Ishikawa (cell line): ENCODE measurements at regions not wholly inside any gene's neighbourhood (a gene's known extent, or its start where the extent isn't known, plus 50 kb on each side); places are given as distances from the start of the nearest gene placed in this dataset.

Experiments
- EP300 ChIP-seq: IDR thresholded peaks from 2 replicates; pipeline ENCODE4 v1.6.1; 2012; ENCODE audit warnings: borderline replicate concordance
- MAX ChIP-seq: IDR thresholded peaks from 2 replicates; pipeline ENCODE4 v1.6.1; 2012
- NFIC ChIP-seq: IDR thresholded peaks from 2 replicates; pipeline ENCODE4 v1.6.1; 2012
- RAD21 ChIP-seq: IDR thresholded peaks from 2 replicates; pipeline ENCODE4 v1.6.1; 2012; ENCODE audit warnings: low read depth
- REST ChIP-seq: IDR thresholded peaks from 2 replicates; pipeline ENCODE4 v1.6.1; 2012; ENCODE audit warnings: low read depth, mild to moderate bottlenecking
- TAF1 ChIP-seq: IDR thresholded peaks from 2 replicates; pipeline ENCODE4 v1.6.1; 2012; ENCODE audit warnings: low read depth, mild to moderate bottlenecking
- TCF12 ChIP-seq: IDR thresholded peaks from 2 replicates; pipeline ENCODE4 v1.6.1; 2012; ENCODE audit warnings: low read depth
- YY1 ChIP-seq: IDR thresholded peaks from 2 replicates; pipeline ENCODE4 v1.6.1; 2012; ENCODE audit warnings: low read depth

GRCh38 chr5:162811071-162811470 is 626.3 kb upstream of the CCNG1 start:
- TF ChIP-seq NFIC, result no peak
- TF ChIP-seq MAX, result no peak
- no peak for TF ChIP-seq TAF1
- TF ChIP-seq RAD21, result no peak
- no peak for TF ChIP-seq EP300
- no peak for TF ChIP-seq TCF12
- TF ChIP-seq YY1, result no peak
- TF ChIP-seq REST, result no peak
